Tibial nerve (tissue), 4 donors: ENCODE measurements at regions not wholly inside any gene's neighbourhood (a gene's known extent, or its start where the extent isn't known, plus 50 kb on each side); places are given as distances from the start of the nearest gene placed in this dataset.

Source experiments
- CTCF ChIP-seq, 5 experiments: fragments of 200-600 bp in 3 of 5; fragments of 450-650 bp in 2 of 5; sonication (generic) in 3 of 5; IDR thresholded peaks; one replicate each; pipeline ENCODE4 v1.5.1; 2016 to 2019; ENCODE audit warnings: antibody characterized with exemption in 5 of 5, mild to moderate bottlenecking in 3 of 5, moderate library complexity in 2 of 5
- EP300 ChIP-seq, 2 donors: sonication (generic); formaldehyde crosslinking; IDR thresholded peaks; one replicate each; pipeline ENCODE4 v1.6.1; 2017; ENCODE audit warnings: antibody characterized with exemption in 2 of 2, mild to moderate bottlenecking in 1 of 2
- POLR2A ChIP-seq, 2 donors: fragments of 450-650 bp; IDR thresholded peaks; one replicate each; pipeline ENCODE4 v1.6.1; 2017; ENCODE audit warnings: antibody characterized with exemption in 2 of 2, mild to moderate bottlenecking in 2 of 2, moderate library complexity in 2 of 2

DNA sequence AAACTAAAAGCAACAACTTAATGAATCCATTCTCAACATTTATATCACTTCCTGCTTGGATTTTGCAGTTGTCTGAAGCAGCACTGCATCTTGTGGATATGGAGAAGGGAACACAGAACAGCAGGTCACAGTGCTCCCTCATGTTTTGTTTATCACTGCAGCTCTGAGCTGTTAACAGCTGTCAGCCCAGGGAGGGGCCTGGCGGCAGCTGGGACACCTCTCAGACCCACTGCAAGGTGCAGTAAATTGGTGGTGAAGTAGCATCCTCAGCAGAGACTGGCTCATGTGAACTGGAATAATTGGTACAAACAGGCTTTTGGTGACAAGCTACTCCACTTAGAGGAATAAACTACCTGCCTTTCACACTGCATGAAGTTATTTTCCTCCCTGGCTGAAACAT lies 170.4 kb downstream of the LIG4 start:
- no peak for TF ChIP-seq EP300 (IDR thresholded peaks at IDR 0.05)
- no peak for TF ChIP-seq CTCF (IDR thresholded peaks at IDR 0.05)
- TF ChIP-seq POLR2A (IDR thresholded peaks at IDR 0.05) = no peak
